Adipose tissue (tissue), 3 donors: ENCODE measurements at regions not wholly inside any gene's neighbourhood (a gene's known extent, or its start where the extent isn't known, plus 50 kb on each side); places are given as distances from the start of the nearest gene placed in this dataset.

Experiments used
- H3K27ac ChIP-seq: one replicate; pipeline ENCODE4 v1.5.1; 2013; ENCODE audit warnings: low read depth, low read length
- WGBS, 3 donors: extraction: QIAGEN DNeasy Blood & Tissue Kit; methylation state at CpG; one replicate each; pipeline ENCODE4 v1.1.7; 2013; 5-methylcytosine and 5-hydroxymethylcytosine counted together
- donor health status: healthy with polysubstance abuse.
- donor health status: Bipolar disorder and iron deficiency.
- donor health status: healthy.

DNA sequence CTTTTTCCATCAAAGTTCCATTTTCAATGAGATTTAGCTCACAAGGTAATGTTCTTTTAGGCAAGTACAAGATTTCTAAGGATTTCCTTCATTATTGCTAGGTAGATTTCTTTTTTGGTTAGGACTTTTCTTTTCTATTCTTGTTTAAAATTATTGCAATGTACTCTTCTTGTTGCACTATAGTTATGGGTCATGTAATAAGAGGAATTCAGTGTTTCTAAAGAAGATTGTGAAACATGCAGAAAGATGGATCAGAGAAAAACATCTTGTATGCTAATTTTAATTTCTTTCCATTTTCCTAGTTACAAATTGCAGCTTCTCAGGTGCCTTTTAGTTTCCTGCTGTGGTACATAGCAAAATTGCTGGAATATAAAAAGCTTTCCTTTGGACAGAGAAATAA lies 56.1 kb downstream of the BTG1 start:
- no peak overlapping the region for H3K27ac ChIP-seq

DNA sequence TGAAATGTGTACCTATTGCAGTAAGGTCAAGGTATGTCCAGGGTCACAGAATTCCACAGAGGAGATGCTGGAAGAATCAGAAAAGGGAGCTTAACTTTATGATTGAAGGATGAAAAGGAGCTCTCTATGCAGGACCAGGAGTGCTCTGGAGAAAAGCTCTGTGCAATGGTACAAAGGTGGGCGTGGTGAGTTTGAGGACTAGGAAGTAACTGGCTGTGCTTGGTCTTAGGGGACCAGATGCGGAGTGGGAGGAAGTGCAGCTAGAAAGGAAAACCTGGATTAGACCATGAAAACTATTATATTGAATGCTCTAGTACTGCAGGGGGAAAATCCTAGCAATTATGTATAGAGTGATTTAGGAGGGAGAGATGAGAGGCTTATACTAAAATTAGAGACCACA lies 56.8 kb downstream of the BTG1 start:
- WGBS, 3 donors = 47 to 85% (median 53%) methylated on average over 2 of the region's 2 CpGs
- no peak overlapping the region for H3K27ac ChIP-seq

DNA sequence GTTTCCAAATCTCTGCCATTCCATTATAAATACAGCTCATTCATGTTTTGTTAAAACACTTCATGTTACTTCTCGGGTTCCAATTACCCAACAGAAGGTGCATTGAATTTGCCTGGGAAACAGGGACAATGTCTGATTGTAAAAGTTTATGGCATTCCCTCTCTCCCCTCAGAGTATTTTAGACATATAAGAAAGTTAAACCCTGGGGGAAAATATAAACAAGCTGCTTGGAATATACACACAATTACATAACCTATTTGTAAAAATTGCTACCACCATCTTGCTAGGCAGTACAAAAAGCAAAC lies 60.0 kb downstream of the BTG1 start:
- H3K27ac ChIP-seq = no peak overlapping the region
- 58 to 100% (median 99%) methylated on average over 1 of the region's 1 CpG for WGBS, 3 donors

DNA sequence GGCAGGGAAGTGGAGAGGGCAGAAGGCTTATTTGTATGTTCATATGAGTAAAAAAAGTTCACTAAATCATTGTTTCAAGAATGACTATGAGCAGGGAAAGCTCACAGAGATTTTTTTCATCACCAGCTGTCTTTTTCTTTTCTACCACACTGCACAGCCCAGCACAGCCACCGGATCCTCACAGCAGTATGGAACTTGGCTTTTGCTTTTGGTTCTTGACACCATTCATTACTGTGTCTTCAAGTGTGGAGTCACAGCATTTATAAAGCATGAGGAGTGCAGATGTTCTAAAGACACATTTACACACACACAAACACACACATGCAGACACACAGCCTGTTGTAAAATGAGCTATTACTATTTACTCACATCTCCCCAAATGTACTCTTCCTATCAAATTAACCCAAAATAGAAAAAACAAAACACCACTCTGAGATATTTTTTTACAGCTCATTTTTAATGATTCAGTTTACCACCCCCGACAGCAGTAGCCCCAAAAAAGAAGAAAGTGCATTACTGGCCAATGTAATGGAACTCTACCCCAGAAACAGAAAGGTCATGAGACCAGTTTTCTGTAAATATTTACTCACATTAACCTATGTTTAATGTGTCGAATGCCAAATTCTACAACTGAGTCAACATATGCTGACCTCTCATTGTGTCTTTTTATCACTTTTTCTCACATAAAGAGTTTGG lies 60.5 kb downstream of the BTG1 start:
- whole genome bisulfite sequencing, 3 donors = 46 to 91% (median 79%) methylated on average over 3 of the region's 3 CpGs

DNA sequence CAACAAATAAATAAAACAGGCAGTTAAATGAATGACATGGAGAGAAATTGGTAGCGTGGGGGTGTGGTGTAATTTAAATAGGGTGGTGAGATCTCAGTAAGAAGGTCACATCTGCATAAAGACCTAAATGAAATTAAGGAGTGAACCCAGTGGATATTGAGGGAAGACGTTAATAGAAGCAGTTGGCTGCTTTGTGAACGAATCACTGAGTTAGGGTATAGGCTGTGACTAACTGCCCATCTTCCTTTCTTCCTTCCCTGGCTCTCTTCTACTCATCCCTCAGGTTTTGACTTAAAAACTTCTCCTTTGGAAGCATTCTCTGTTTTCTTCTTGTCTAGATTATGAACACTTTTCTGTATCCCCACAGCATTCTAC lies 64.7 kb downstream of the BTG1 start:
- 89 to 99% (median 94%) methylated on average over 3 of the region's 3 CpGs for WGBS, 3 donors
- no peak overlapping the region for H3K27ac ChIP-seq

More for the DNA sequence above, 60.5 kb downstream of the BTG1 start:
- no peak overlapping the region for H3K27ac ChIP-seq

DNA sequence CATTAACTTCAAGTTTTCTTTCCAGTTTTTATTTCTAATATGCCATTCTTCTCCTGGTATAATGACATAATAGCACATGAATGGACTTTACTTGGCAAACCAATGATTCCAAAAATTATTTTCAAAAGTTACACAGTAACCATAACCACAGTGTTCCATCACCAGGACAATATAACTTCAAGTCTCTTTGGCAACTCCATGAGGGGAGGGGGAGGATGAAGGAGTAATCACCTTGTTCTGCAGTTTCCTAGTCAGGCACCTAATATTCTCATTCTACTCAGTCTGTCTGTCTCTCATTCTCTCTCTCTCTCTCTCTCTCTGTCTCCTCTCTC lies 66.6 kb downstream of the BTG1 start:
- H3K27ac ChIP-seq = no peak overlapping the region

DNA sequence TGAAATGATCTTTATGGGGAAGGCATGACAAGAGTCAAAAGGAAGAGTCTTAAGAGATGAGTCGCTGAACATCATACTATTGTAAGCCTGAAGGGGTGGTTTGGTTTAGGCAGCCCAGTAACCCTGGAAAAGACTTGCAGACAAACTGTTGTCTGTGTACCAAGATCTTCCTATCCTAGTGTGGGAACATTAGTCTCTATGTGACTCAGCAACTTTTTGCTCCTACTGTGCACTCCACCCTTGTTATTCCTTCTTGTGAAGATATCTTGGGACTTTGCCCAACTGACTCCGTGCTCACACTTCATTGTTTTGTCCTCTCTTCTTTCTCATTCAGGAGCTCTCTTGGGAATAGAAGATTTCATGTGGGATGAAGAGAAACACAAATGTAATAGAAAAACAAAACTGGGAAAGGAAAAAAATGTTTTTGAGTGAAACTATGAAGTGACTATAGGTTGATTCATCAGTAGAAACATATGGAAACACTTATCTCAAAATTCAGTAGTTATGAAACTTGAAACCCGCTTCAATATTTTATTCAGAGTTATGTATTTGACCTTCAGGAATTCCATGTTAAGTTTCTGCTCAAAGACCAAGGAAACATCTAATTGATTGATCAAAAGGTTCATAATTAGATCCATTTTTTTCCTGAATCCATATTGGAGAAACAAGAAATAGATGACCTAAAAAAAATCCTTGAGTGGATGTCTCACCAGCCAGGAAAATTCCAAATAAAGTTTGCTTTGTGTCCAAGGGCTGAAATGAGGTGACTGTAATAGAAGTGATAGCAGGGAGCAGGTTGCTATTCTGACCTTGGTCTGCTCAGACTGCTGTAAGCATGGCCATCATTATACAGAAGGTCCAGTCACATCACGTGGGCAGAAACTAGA lies 67.2 kb downstream of the BTG1 start:
- 65 to 76% (median 68%) methylated on average over 4 of the region's 4 CpGs for WGBS, 3 donors
- no peak overlapping the region for H3K27ac ChIP-seq

DNA sequence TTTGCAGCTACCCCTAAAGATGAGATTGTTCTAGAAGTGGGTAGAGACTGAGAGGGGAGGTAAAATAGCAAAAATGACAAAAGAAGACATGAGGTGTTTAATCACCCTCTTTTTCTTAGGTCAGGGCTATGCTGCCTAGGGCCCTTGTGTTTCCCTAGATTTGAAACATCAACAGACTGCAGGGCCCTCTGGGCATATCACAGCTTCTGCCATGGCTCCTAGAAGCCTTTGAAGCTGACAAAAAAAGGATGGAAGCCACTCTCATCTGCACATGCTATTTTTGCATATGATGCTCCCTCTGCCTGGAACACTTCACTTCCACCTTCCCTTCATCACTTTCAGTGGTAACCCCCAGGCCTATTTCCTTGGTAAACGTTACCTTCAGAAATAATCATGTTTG lies 68.1 kb downstream of the BTG1 start:
- H3K27ac ChIP-seq = no peak overlapping the region
- 76 to 95% (median 87%) methylated on average over 1 of the region's 1 CpG for WGBS, 3 donors

DNA sequence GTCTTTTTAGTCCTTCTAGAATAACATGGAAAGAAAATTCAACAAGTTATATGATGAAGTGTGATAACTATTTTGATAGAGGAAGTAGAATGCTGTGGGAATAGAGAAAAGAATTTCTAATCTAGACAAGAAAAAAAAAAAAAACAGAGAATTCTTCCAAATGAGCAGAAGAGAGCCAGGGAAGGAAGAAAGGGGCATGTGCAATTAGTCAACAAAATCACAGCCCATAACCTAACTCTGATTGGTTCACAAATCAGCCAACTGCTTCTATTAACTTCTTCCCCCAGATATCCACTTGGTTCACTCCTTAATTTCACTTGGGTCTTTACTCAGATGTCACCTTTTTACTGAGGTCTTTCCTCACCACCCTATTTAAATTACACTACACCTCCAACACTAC lies 69.5 kb downstream of the BTG1 start:
- no peak overlapping the region for H3K27ac ChIP-seq

DNA sequence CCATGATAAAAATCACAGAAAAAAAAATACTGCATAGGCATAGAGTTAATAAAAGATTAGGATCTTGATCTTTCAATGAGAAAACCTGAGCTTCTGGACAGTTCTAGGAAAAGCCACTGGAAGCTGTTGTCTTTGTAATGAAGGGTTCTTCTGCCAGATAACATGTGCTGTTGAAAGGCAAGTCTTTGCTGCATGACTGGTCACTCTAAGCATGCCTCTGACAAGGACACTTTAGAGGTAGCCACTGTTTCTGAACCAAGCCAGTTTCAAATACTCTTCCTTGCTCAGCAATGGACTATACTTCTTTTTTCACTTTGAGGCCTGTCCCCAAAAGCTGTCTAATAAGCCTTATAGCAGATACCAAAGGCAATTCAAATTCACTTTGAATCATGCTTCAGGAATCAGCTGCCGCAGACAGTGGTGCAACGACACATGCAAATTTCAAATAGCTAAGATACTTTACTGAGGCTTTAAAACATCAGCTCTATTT lies 70.2 kb downstream of the BTG1 start:
- H3K27ac ChIP-seq = no peak overlapping the region
- WGBS, 3 donors = 84 to 92% (median 86%) methylated on average over 2 of the region's 2 CpGs

DNA sequence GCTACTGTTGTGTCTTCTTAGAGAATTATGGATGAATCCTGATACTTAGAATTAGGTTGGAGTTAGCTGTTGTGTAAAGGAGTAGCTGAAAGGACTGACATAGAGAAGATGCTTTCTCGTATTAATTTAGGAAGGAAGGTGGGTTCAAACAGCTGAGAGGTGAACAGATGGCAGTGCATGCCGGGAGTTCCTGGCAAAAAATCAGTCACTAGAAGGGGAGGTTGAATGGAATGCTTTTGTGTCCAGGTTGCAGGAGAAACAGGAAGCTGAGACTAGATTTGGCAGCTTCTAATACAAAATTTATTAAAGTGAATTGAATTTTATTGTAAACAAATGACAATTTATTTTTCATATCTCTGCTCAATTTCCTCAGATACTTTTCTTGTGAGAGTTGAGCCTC lies 70.8 kb downstream of the BTG1 start:
- 51 to 69% (median 57%) methylated on average over 2 of the region's 2 CpGs for WGBS, 3 donors
- no peak overlapping the region for H3K27ac ChIP-seq

DNA sequence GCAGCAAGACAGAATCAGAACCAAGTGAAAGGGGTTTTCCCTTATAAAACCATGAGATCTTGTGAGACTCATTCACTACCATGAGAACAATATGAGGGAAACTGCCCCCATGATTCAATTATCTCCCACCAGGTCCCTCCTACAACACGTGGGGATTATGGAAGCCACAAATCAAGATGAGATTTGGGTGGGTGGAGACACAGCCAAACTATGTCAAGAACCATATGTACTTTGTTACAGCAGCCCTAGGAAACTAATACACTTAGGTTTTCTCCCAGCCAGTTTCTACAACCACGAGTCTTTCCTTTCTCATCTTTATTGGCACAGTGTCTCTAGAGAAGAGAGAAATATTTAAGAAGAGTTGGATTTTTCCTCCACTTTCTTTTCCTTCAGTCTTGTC lies 72.6 kb downstream of the BTG1 start:
- WGBS, 3 donors = 86 to 96% (median 86%) methylated on average over 2 of the region's 2 CpGs
- H3K27ac ChIP-seq = no peak overlapping the region

DNA sequence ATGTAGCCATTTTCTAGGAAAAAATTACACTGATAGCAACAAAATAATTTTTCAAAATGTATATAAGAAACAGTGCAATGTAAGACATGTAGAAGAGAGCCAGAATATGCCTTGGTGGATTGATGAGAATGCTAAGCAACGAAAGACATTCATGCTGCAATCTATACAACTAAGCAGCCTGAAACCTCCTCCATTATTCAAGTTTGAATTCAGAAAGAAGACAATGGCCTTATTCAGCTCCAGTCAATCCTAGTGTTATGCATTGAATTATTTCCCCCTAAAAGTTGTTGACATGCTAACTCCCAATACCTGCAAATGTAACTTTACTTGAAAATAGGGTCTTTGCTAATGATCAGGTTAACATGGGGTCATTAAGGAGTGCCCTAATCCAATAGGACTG lies 73.5 kb downstream of the BTG1 start:
- H3K27ac ChIP-seq = no peak overlapping the region
- WGBS, 3 donors = 91 to 99% (median 96%) methylated on average over 1 of the region's 1 CpG

DNA sequence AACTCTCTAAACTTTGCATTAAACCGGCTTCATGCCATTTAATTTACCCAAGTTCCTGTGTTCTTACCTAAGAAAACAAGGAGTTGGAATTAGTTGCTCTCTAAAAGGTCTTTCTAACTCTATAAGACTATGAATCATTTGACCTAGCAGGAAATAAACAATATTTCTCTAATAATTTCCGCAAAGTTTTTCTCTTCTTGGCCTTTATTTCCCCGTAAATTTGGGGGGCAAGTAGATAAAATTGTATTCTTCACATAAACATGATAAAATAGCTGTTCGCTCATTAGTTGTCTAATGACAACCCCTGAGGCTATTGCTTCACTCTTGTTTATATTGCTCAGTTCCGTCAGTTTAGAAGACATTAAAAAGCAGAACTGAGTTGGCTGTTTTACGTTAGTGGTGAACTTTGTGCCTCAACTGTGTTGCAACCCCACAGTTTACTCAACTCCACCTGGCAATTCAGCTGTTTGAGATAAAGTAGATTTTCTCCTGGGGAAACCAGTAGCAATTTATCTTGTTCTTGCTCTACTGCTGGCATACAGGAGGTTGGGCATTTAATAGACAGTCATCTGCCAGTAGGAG lies 74.7 kb downstream of the BTG1 start:
- no peak overlapping the region for H3K27ac ChIP-seq
- WGBS, 3 donors = 33 to 51% (median 42%) methylated on average over 6 of the region's 6 CpGs

DNA sequence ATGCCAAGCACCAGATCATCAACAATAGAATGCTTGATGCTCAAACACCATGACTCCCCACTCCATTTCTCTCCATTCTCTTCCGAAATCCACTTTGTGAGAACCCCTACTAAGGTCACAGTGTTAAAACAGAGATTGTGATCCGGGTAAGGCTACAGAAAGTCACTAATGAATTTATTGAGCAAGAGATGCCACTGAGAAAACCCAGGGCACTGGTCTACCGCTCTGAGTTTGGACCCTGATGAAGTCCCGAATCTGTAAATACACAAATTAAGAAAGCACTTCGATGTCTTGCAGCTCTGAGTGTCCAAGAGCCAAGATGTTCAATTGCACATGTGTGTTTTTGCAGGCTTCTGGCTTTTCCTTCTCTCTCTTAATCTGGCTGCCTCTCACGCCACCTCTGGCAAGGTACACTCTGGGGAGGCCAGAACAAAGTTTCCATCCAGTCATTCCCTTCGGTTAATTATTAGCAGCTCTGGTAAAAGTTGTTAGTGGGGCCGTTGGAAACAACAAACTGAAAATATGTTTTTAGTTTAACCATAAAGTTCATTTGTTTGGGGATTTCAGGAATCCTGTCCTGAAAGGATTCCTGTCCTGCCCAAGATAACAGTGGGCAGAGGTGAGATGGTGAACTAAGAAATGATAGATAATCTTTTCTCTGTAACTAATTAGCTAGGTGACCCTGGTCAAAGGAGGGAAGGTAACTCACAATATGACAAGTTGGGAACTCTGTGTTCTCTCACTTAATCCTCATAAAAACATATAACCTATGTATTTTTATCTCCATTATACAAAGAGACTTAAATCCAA lies 75.4 kb downstream of the BTG1 start:
- WGBS, 3 donors = 27 to 72% (median 62%) methylated on average over 8 of the region's 8 CpGs
- no peak overlapping the region for H3K27ac ChIP-seq

DNA sequence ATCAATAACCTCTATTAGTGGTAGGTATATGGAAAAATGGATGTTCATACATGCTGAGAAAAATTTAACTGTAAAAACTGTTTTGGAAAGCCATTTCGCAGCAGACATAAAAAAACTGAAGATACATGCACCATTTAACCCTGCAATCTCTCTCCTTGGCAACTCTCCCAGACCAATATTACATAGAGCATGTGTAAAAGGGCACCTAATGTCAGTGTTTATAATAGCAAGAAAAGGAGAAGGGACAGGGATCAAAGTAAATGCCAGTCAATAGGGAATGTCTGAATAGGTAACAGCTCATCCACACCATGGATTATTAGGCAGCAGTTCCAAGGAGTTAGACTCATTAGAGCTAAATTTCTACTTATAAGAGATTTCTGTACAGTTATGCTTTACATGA lies 77.2 kb downstream of the BTG1 start:
- no peak overlapping the region for H3K27ac ChIP-seq
- 32 to 69% (median 53%) methylated on average over 1 of the region's 1 CpG for WGBS, 3 donors

DNA sequence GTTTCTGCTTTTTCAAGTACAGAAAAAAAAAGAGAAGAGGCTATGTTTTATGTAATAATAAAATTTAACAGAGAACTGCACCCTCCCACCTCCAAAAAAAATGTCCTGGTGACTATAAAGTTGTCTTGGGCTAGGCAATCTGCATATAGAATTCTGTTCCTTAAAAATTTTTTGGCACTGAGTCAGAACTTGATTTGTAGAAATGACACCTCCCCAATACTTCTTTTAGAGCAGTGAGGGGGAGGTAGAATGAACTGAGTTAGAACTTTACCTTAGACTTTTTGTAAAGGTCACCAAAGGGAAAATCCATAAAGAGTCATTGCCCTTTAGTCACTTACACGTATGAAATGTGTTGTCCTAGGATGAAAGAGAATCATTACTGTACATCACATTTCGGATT lies 80.0 kb downstream of the BTG1 start:
- WGBS, 3 donors = 65 to 79% (median 78%) methylated on average over 2 of the region's 2 CpGs
- H3K27ac ChIP-seq = no peak overlapping the region

DNA sequence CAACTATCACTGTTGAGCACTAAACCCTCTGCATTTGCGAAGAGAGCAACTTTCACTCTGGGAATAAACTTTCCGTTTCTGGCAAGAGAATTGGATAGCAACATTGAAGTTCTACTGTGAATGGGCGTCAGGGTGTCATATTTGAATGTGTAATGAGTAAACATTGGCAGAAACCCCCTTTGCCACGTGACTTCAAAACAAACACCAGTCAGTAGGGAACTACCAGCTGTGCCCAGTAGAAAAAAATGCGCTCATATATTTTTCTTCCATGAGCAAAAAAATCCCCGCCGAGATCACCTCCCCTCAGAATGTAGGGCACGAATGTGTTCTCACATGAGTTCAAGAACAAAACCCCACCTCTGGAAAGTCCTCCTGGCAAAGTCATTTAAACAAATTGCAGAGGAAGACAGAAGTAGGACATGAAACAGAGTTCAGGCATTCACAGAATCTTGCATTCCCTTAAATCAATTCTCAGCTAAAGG lies 80.6 kb downstream of the BTG1 start:
- no peak overlapping the region for H3K27ac ChIP-seq
- WGBS, 3 donors = 11 to 52% (median 45%) methylated on average over 8 of the region's 8 CpGs

DNA sequence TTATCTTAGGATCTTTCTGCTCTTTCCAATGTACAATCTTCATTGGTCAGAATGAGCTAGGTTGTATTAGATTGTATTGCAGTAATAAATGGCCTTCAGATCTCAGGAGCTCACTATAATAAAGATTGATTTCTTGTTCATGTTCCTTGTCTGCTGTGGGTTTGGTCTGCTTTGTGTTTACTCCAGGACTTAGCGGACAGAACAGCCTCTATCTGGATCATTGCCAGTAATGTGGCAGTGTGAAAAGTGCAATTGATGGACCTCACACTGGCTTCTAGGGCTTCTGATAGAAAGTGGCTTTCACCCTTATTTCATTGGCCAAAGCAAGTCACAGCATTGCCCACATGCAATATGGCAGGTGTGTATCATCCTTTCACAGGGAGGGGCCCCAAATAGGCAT lies 81.2 kb downstream of the BTG1 start:
- H3K27ac ChIP-seq = no peak overlapping the region
- 21 to 56% (median 55%) methylated on average over 1 of the region's 1 CpG for WGBS, 3 donors
